DND-41 (cell line): ENCODE measurements at regions not wholly inside any gene's neighbourhood (a gene's known extent, or its start where the extent isn't known, plus 50 kb on each side); places are given as distances from the start of the nearest gene placed in this dataset.

Source experiments
- ATAC-seq: fragments of 200-7000 bp; cut with Tn5 transposase; 3 replicates; pipeline ENCODE4 v1.9.1; 2021; ENCODE audit warnings: low read depth; ENCODE audit not compliant: insufficient read depth
- DNase-seq: peaks from one replicate; pipeline ENCODE4 v3.0.0-alpha.2; 2020
- H2AFZ ChIP-seq: 2 replicates; pipeline ENCODE4 v1.6.0; 2012; ENCODE audit warnings: low read depth, low read length
- H3K27ac ChIP-seq: 2 replicates; pipeline ENCODE4 v1.5.1; 2012; ENCODE audit warnings: low read length, inconsistent platforms
- H3K27me3 ChIP-seq: fragments of 200-600 bp; sonication (generic); 2 replicates; pipeline ENCODE4 v1.6.0; 2012; ENCODE audit warnings: low read length, mild to moderate bottlenecking, inconsistent platforms; ENCODE audit not compliant: insufficient read depth, poor library complexity
- H3K36me3 ChIP-seq: 2 replicates; pipeline ENCODE4 v1.5.1; 2012; ENCODE audit warnings: low read length, inconsistent platforms; ENCODE audit not compliant: insufficient read depth
- H3K4me1 ChIP-seq: 2 replicates; pipeline ENCODE4 v1.5.1; 2012; ENCODE audit warnings: mild to moderate bottlenecking, low read length; ENCODE audit not compliant: insufficient read depth
- H3K4me2 ChIP-seq: 2 replicates; pipeline ENCODE4 v1.6.0; 2012; ENCODE audit warnings: mild to moderate bottlenecking, moderate library complexity, low read length, inconsistent platforms; ENCODE audit not compliant: insufficient read depth
- H3K4me3 ChIP-seq, 2 experiments: fragments of 200-600 bp in 1 of 2; shearing (Covaris generic) in 1 of 2; 2 replicates each; pipeline ENCODE4 v1.5.1; 2012 to 2016; ENCODE audit warnings: inconsistent platforms in 2 of 2, low read length in 2 of 2, mild to moderate bottlenecking in 2 of 2, low read depth in 1 of 2, moderate library complexity in 1 of 2
- H3K79me2 ChIP-seq: 2 replicates; pipeline ENCODE4 v1.6.0; 2012; ENCODE audit warnings: low read length, inconsistent platforms; ENCODE audit not compliant: insufficient read depth
- H3K9ac ChIP-seq: 2 replicates; pipeline ENCODE4 v1.6.0; 2012; ENCODE audit warnings: low read depth, mild to moderate bottlenecking, inconsistent platforms, low read length, moderate library complexity
- H3K9me3 ChIP-seq: 2 replicates; pipeline ENCODE4 v1.5.1; 2012; ENCODE audit warnings: low read length, moderate library complexity, mild to moderate bottlenecking, inconsistent platforms; ENCODE audit not compliant: insufficient read depth, severe bottlenecking
- H4K20me1 ChIP-seq: 2 replicates; pipeline ENCODE4 v1.6.0; 2012; ENCODE audit warnings: low read length; ENCODE audit not compliant: insufficient read depth
- EZH2 ChIP-seq: IDR thresholded peaks from 3 replicates; pipeline ENCODE4 v1.6.1; 2012; ENCODE audit warnings: borderline replicate concordance, low read depth, mild to moderate bottlenecking, moderate library complexity, low read length, inconsistent platforms; ENCODE audit not compliant: severe bottlenecking
- TF ChIP-seq, protein P1 (sequence below): IDR thresholded peaks from 2 replicates; pipeline ENCODE4 v1.5.1; 2012; ENCODE audit warnings: borderline replicate concordance, low read length, moderate library complexity, mild to moderate bottlenecking; ENCODE audit not compliant: poor library complexity, severe bottlenecking; ENCODE audit errors: extremely low read depth

DNA sequence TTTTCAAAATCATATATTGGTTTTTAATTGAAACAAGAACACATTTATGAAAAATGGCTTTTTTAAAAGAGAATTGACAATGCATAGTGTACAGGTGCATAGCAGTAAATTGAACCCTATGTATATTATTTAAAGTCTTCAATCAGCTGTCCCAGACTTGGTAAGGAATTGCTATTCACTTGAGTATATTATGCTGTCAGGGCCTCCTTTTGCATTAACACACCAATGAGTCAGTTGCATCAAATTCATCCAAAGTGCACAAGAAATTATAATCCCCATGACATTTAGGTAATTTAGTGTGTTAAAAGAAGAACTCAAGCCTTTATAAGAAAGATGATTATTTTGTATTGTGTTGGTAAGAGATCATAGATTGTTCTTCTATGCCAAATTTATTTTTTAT, 748.8 kb upstream of the RIOK2 start:
- no peak overlapping the region for H3K27ac ChIP-seq
- H3K9me3 ChIP-seq = no peaks in the 10 kb centered on the region
- TF ChIP-seq EZH2 = no peak
- TF ChIP-seq, protein P1, sequence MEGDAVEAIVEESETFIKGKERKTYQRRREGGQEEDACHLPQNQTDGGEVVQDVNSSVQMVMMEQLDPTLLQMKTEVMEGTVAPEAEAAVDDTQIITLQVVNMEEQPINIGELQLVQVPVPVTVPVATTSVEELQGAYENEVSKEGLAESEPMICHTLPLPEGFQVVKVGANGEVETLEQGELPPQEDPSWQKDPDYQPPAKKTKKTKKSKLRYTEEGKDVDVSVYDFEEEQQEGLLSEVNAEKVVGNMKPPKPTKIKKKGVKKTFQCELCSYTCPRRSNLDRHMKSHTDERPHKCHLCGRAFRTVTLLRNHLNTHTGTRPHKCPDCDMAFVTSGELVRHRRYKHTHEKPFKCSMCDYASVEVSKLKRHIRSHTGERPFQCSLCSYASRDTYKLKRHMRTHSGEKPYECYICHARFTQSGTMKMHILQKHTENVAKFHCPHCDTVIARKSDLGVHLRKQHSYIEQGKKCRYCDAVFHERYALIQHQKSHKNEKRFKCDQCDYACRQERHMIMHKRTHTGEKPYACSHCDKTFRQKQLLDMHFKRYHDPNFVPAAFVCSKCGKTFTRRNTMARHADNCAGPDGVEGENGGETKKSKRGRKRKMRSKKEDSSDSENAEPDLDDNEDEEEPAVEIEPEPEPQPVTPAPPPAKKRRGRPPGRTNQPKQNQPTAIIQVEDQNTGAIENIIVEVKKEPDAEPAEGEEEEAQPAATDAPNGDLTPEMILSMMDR = no peak
- no peaks in the 10 kb centered on the region for H3K79me2 ChIP-seq
- ATAC-seq = no peak
- no peaks in the 10 kb centered on the region for H3K36me3 ChIP-seq
- no peak overlapping the region for H2AFZ ChIP-seq
- H3K27me3 ChIP-seq = no peaks in the 10 kb centered on the region
- no peaks in the 10 kb centered on the region for H4K20me1 ChIP-seq
- H3K4me1 ChIP-seq = no peaks in the 10 kb centered on the region
- H3K9ac ChIP-seq = no peak overlapping the region
- DNase-seq = no peak
- H3K4me2 ChIP-seq = no peak overlapping the region
- no peak overlapping the region for H3K4me3 ChIP-seq

DNA sequence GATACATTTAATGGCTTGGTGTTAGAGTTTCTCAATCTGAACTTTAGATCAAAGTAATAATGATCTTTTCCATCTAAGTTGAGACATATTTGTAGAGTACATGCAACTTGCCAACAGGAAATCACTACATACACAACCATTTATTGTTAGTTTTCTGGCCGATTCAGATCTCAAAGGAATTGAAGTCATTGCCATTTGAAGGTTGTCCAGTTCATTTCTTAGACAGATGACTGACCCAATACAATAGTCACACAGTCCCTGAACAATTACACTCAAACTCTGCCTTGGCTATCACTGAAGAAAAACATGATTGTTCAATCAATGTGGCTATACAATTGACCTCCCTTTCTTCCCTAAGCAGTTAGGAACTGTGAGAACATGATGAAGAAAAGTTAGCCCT, 753.2 kb upstream of the RIOK2 start:
- ATAC-seq (no peak), DNase-seq (no peak)
- Histone ChIP-seq H3K36me3 (no peaks in the 10 kb centered on the region), H3K4me3 (no peak overlapping the region), H3K9me3 (no peaks in the 10 kb centered on the region), H3K4me1 (no peaks in the 10 kb centered on the region), H3K9ac (no peak overlapping the region), H2AFZ (no peak overlapping the region), H3K4me2 (no peak overlapping the region), H4K20me1 (no peaks in the 10 kb centered on the region), H3K79me2 (no peaks in the 10 kb centered on the region), H3K27ac (no peak overlapping the region), H3K27me3 (no peaks in the 10 kb centered on the region)
- no peak for TF ChIP-seq EZH2
- TF ChIP-seq, protein P1 = no peak

DNA sequence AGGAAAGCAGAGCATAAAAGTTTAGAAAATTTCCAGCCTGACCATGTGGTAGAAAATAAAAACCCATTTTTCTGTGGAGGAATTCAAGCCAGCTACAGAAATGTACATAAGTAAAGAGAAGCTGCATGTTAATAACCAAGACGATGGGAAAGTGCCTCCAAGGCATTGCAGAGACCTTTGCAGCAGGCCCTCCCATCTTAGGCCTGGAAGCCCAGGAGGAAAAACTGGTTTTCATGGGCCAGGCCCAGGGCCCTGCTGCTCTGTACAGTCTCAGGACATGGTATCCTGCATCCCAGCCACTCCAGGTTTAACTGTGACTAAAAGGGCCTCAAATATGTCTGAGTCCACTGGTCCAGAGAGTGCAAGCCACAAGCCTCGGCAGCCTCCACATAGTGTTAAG, 754.8 kb upstream of the RIOK2 start:
- TF ChIP-seq, protein P1 = no peak
- H3K27ac ChIP-seq = no peak overlapping the region

DNA sequence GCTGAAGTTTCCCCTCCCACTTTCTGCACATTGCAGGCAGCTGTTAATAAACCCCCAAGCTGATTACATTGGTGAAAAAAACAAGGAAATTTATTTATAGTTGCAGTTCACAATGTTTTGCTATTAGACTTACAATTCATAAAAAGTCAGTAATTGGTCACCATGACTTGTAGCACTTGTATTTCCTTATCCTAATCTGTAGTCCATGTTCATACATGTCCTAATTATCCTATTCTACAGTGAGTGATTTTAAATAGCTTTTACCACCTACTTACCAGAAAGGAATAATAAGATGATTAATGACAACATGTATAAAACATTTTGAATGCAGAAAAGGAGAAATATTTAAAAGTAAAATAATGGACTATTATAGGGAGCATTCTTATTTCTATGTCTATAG, 760.0 kb upstream of the RIOK2 start:
- Histone ChIP-seq H4K20me1 (no peaks in the 10 kb centered on the region), H2AFZ (no peak overlapping the region), H3K9ac (no peak overlapping the region), H3K27ac (no peak overlapping the region), H3K4me1 (no peaks in the 10 kb centered on the region), H3K36me3 (no peaks in the 10 kb centered on the region), H3K4me2 (no peak overlapping the region), H3K9me3 (no peaks in the 10 kb centered on the region), H3K4me3 (no peak overlapping the region), H3K79me2 (no peaks in the 10 kb centered on the region), H3K27me3 (no peaks in the 10 kb centered on the region)
- no peak for DNase-seq
- no peak for TF ChIP-seq EZH2
- TF ChIP-seq, protein P1 = no peak
- no peak for ATAC-seq

More for the DNA sequence above, 754.8 kb upstream of the RIOK2 start:
- DNase-seq = no peak
- Histone ChIP-seq H3K4me1 (no peaks in the 10 kb centered on the region), H3K27me3 (no peaks in the 10 kb centered on the region), H3K4me3 (no peak overlapping the region), H3K9ac (no peak overlapping the region), H3K9me3 (no peaks in the 10 kb centered on the region), H3K4me2 (no peak overlapping the region), H3K79me2 (no peaks in the 10 kb centered on the region), H4K20me1 (no peaks in the 10 kb centered on the region), H3K36me3 (no peaks in the 10 kb centered on the region), H2AFZ (no peak overlapping the region)
- no peak for ATAC-seq
